KMS-11 (cell line): ENCODE measurements at regions not wholly inside any gene's neighbourhood (a gene's known extent, or its start where the extent isn't known, plus 50 kb on each side); places are given as distances from the start of the nearest gene placed in this dataset.

ENCODE experiments used
- H2AFZ ChIP-seq: fragments of 200-600 bp; sonication (generic); 2 replicates; pipeline ENCODE4 v1.6.1; 2016; ENCODE audit warnings: antibody characterized with exemption, mixed run types, low read depth
- H3K27ac ChIP-seq: fragments of 200-600 bp; sonication (generic); 2 replicates; pipeline ENCODE4 v1.6.1; 2016; ENCODE audit warnings: mild to moderate bottlenecking, mixed run types
- H3K27me3 ChIP-seq: fragments of 200-600 bp; sonication (generic); 2 replicates; pipeline ENCODE4 v1.6.1; 2017; ENCODE audit warnings: mild to moderate bottlenecking, low read depth, mixed run types, moderate library complexity; ENCODE audit not compliant: insufficient read depth
- H3K36me3 ChIP-seq: fragments of 200-600 bp; sonication (generic); 2 replicates; pipeline ENCODE4 v1.6.1; 2017; ENCODE audit warnings: mild to moderate bottlenecking, mixed run types; ENCODE audit not compliant: insufficient read depth
- H3K4me1 ChIP-seq: fragments of 200-600 bp; sonication (generic); 2 replicates; pipeline ENCODE4 v1.6.1; 2016; ENCODE audit warnings: mild to moderate bottlenecking, low read depth, mixed run types; ENCODE audit not compliant: poor library complexity, severe bottlenecking
- H3K4me2 ChIP-seq: fragments of 200-600 bp; sonication (generic); 2 replicates; pipeline ENCODE4 v1.7.0; 2016; ENCODE audit warnings: mild to moderate bottlenecking, mixed run types
- H3K4me3 ChIP-seq: fragments of 200-600 bp; sonication (generic); IDR thresholded peaks from 2 replicates; pipeline ENCODE4 v1.6.1; 2017; ENCODE audit warnings: low read depth, low read length, mixed read lengths; ENCODE audit not compliant: insufficient read depth
- H3K79me2 ChIP-seq: fragments of 200-600 bp; sonication (generic); 2 replicates; pipeline ENCODE4 v1.6.1; 2016; ENCODE audit warnings: low read depth, mixed run types; ENCODE audit not compliant: insufficient read depth
- H3K9ac ChIP-seq: fragments of 200-600 bp; sonication (generic); 2 replicates; pipeline ENCODE4 v1.6.1; 2016; ENCODE audit warnings: mild to moderate bottlenecking, mixed run types
- H4K20me1 ChIP-seq: fragments of 200-600 bp; sonication (generic); 2 replicates; pipeline ENCODE4 v1.6.1; 2016; ENCODE audit warnings: mild to moderate bottlenecking, mixed run types; ENCODE audit not compliant: insufficient read depth
- TF ChIP-seq, protein P1 (sequence below): fragments of 200-600 bp; sonication (generic); conservative IDR thresholded peaks from 2 replicates; pipeline ENCODE4 v1.6.1; 2017; ENCODE audit warnings: low read depth, mild to moderate bottlenecking, antibody characterized with exemption, low read length, moderate library complexity, mixed read lengths

DNA sequence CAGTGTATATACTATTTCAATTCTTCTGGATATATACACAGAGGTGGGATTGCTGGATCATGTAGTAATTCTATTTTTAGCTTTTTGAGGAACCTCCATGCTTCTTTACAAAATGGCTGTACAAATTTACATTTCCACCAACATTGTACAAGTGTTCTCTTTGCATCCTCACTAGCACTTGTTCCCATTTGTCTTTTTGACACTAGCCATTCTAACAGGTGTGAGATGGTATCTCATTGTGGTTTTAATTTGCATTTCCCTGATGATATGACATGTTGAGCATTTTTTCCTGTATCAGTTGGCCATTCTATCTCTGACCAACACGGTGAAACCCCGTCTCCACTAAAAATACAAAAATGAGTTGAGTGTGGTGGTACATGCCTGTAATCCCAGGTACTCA is 68.1 kb upstream of the PMEPA1 start:
- no peaks in the 10 kb centered on the region for H3K4me1 ChIP-seq
- TF ChIP-seq, protein P1, sequence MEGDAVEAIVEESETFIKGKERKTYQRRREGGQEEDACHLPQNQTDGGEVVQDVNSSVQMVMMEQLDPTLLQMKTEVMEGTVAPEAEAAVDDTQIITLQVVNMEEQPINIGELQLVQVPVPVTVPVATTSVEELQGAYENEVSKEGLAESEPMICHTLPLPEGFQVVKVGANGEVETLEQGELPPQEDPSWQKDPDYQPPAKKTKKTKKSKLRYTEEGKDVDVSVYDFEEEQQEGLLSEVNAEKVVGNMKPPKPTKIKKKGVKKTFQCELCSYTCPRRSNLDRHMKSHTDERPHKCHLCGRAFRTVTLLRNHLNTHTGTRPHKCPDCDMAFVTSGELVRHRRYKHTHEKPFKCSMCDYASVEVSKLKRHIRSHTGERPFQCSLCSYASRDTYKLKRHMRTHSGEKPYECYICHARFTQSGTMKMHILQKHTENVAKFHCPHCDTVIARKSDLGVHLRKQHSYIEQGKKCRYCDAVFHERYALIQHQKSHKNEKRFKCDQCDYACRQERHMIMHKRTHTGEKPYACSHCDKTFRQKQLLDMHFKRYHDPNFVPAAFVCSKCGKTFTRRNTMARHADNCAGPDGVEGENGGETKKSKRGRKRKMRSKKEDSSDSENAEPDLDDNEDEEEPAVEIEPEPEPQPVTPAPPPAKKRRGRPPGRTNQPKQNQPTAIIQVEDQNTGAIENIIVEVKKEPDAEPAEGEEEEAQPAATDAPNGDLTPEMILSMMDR, result no peak
- no peak overlapping the region for H3K27ac ChIP-seq
- H4K20me1 ChIP-seq, result no peaks in the 10 kb centered on the region
- H2AFZ ChIP-seq, result no peak overlapping the region
- no peak overlapping the region for H3K4me3 ChIP-seq
- H3K27me3 ChIP-seq, result no peaks in the 10 kb centered on the region; the same call in 1 of the 2 replicates
- no peak overlapping the region for H3K9ac ChIP-seq
- H3K79me2 ChIP-seq, result no peaks in the 10 kb centered on the region
- H3K4me2 ChIP-seq, result no peak overlapping the region
- H3K36me3 ChIP-seq, result no peaks in the 10 kb centered on the region

- Histone ChIP-seq H3K4me2 (no peak overlapping the region), H4K20me1 (no peaks in the 10 kb centered on the region), H2AFZ (no peak overlapping the region), H3K36me3 (no peaks in the 10 kb centered on the region), H3K9ac (no peak overlapping the region), H3K4me1 (no peaks in the 10 kb centered on the region), H3K27me3 (no peaks in the 10 kb centered on the region; the same call in 1 of the 2 replicates), H3K4me3 (no peak overlapping the region), H3K79me2 (no peaks in the 10 kb centered on the region), H3K27ac (no peak overlapping the region)
- TF ChIP-seq, protein P1, result no peak
Observed at GRCh38 chr20:57774951-57775350, 65.1 kb upstream of the PMEPA1 start.

GRCh38 chr20:57774111-57774880 is 64.5 kb upstream of the PMEPA1 start:
- Histone ChIP-seq H3K27me3 (no peaks in the 10 kb centered on the region; the same call in 1 of the 2 replicates), H4K20me1 (no peaks in the 10 kb centered on the region), H3K27ac (no peak overlapping the region), H3K4me2 (no peak overlapping the region), H3K36me3 (no peaks in the 10 kb centered on the region), H3K9ac (no peak overlapping the region), H3K79me2 (no peaks in the 10 kb centered on the region), H3K4me3 (no peak overlapping the region), H2AFZ (no peak overlapping the region), H3K4me1 (no peaks in the 10 kb centered on the region)
- TF ChIP-seq, protein P1, result no peak

DNA sequence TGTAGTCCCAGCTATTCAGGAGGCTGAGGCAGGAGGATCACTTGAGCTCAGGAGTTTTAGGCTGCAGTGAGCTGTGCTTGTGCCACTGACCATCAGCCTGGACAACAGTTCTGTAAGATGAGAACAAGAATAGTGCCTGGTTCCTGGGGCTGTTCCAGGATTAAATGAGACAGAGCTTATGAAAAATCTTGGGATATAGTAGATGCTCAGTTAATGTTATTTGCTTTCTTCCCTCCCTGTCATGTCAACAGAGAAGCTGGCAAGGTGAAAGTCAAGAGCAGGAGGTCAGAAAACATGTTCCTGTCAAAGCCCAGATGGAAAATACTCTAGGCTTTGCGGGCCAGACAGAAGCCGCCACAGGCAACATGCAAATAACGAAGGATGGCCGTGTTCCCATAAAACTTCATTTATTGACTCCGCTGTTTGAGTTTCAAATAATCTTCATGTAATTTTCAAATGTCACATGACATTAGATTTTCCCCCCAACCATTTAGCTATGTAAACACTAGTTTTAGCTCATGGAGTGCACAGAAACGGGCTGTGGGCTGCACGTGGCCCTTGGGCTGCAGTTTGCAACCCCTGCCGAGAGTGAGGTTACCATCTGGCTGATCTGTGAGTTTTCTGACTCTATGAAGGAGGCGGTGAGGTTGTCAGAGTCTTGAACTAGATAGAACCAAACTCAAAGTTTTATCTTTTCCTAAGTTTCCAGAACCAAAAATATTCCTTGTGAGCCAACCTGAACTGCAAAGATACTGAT is 63.4 kb upstream of the PMEPA1 start:
- Histone ChIP-seq H3K79me2 (no peaks in the 10 kb centered on the region), H2AFZ (no peak overlapping the region), H3K27ac (no peak overlapping the region), H3K4me2 (no peak overlapping the region), H3K36me3 (no peaks in the 10 kb centered on the region), H3K4me3 (no peak overlapping the region), H4K20me1 (no peaks in the 10 kb centered on the region), H3K9ac (no peak overlapping the region), H3K4me1 (no peaks in the 10 kb centered on the region), H3K27me3 (no peaks in the 10 kb centered on the region; the same call in 1 of the 2 replicates)
- TF ChIP-seq, protein P1, result no peak
